GM13976 (cell line): ENCODE measurements at regions not wholly inside any gene's neighbourhood (a gene's known extent, or its start where the extent isn't known, plus 50 kb on each side); places are given as distances from the start of the nearest gene placed in this dataset.

Experiments
- DNase-seq: peaks from one replicate; pipeline ENCODE4 v3.0.0; 2012; ENCODE audit warnings: low spot score
- CTCF ChIP-seq: IDR thresholded peaks from 2 replicates; pipeline ENCODE4 v1.5.1; 2012; ENCODE audit warnings: borderline replicate concordance, mild to moderate bottlenecking; ENCODE audit not compliant: insufficient read depth; ENCODE audit errors: extremely low read depth, missing control alignments, control extremely low read depth
- in situ Hi-C: fragments of 300-500 bp; cut with MboI; formaldehyde crosslinking; loops from one replicate; pipeline ENCODE4 v1.12.0; 2022; ENCODE audit warnings: low sequenced_read_pairs, mixed read lengths, inconsistent platforms; ENCODE audit not compliant: unreplicated experiment

GRCh38 chr20:61170496-61171320, 81.4 kb upstream of the CDH4 start:
- in situ Hi-C loops = no loop called here
- no peak for TF ChIP-seq CTCF
- no peak for DNase-seq

- TF ChIP-seq CTCF = no peak
- no peak for DNase-seq
- in situ Hi-C loops = no loop called here
Observed at GRCh38 chr20:61173267-61173666, 78.8 kb upstream of the CDH4 start.

- DNase-seq = no peak
- no peak for TF ChIP-seq CTCF
- in situ Hi-C loops = no loop called here
Observed at GRCh38 chr20:61173961-61174725, 77.9 kb upstream of the CDH4 start.

GRCh38 chr20:61176874-61177273, 75.2 kb upstream of the CDH4 start:
- no peak for DNase-seq
- in situ Hi-C loops = no loop called here
- no peak for TF ChIP-seq CTCF

GRCh38 chr20:61178551-61179071, 73.5 kb upstream of the CDH4 start:
- no peak for TF ChIP-seq CTCF
- in situ Hi-C loops = no loop called here
- DNase-seq = no peak

- in situ Hi-C loops = no loop called here
- no peak for TF ChIP-seq CTCF
- no peak for DNase-seq
Observed at GRCh38 chr20:61184194-61184593, 67.9 kb upstream of the CDH4 start.
